ENCODE measurements at regions not wholly inside any gene's neighbourhood (a gene's known extent, or its start where the extent isn't known, plus 50 kb on each side); places are given as distances from the start of the nearest gene placed in this dataset.

GRCh38 chr3:115571413-115571812 lies 51.9 kb upstream of the GAP43 start:
- ChIA-PET POLR2A (no interaction called here), CTCF (no interaction called here)
- no peak overlapping the region for H3K4me2 ChIP-seq
- H3K4me3 ChIP-seq, result no peak overlapping the region
- H3K9me3 ChIP-seq, result no peaks in the 10 kb centered on the region
- H3K4me1 ChIP-seq, result no peaks in the 10 kb centered on the region
- ATAC-seq (no peak), FAIRE-seq (no peak), DNase-seq (ENCODE audit: low read depth in 1 of 2, low spot score in 1 of 2) (no peak)
- 15% methylated on average over 1 of the region's 1 CpG for WGBS (ENCODE audit: missing lambda C conversion rate)
- H3K27ac ChIP-seq, result no peak overlapping the region
- TF ChIP-seq PHF8 (IDR thresholded peaks at IDR 0.05; ENCODE audit: borderline replicate concordance, low read depth), result no peak
- TF ChIP-seq, protein P1, sequence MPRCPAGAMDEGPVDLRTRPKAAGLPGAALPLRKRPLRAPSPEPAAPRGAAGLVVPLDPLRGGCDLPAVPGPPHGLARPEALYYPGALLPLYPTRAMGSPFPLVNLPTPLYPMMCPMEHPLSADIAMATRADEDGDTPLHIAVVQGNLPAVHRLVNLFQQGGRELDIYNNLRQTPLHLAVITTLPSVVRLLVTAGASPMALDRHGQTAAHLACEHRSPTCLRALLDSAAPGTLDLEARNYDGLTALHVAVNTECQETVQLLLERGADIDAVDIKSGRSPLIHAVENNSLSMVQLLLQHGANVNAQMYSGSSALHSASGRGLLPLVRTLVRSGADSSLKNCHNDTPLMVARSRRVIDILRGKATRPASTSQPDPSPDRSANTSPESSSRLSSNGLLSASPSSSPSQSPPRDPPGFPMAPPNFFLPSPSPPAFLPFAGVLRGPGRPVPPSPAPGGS (IDR thresholded peaks at IDR 0.05), result no peak
- TF ChIP-seq HMGXB4 (CRISPR knock-in tag; IDR thresholded peaks at IDR 0.05; ENCODE audit: borderline replicate concordance), result no peak
- TF ChIP-seq RARB (CRISPR knock-in tag; IDR thresholded peaks at IDR 0.05), result no peak
- TF ChIP-seq HDAC2 (IDR thresholded peaks at IDR 0.05), result no peak
- TF ChIP-seq KDM1A (IDR thresholded peaks at IDR 0.05; ENCODE audit: low read depth), result no peak
- no peak for TF ChIP-seq USF2 (IDR thresholded peaks at IDR 0.05)

Data from A549 (cell line).